ENCODE measurements at regions not wholly inside any gene's neighbourhood (a gene's known extent, or its start where the extent isn't known, plus 50 kb on each side); places are given as distances from the start of the nearest gene placed in this dataset.

- TF ChIP-seq CTCF (IDR thresholded peaks at IDR 0.05) (no peak), POLR2A (IDR thresholded peaks at IDR 0.05) (no peak)
Measured at GRCh38 chr7:42549866-42550485, 313.0 kb upstream of the GLI3 start.

All from body of pancreas (tissue), 4 donors.